MM.1S (cell line): ENCODE measurements at regions not wholly inside any gene's neighbourhood (a gene's known extent, or its start where the extent isn't known, plus 50 kb on each side); places are given as distances from the start of the nearest gene placed in this dataset.
"Not testable (repeated sequence)": the region's sequence is repeated elsewhere in the genome, so short reads cannot be mapped to it uniquely, and the experiment has no call there.

Experiments used
- EZH2 ChIP-seq: fragments of 300-600 bp; sonication (generic); optimal IDR thresholded peaks from 2 replicates; pipeline ENCODE3; 2017; ENCODE audit warnings: low read depth, mild to moderate bottlenecking, antibody characterized with exemption, low read length, mixed read lengths
- EZH2phosphoT487 ChIP-seq: fragments of 300-600 bp; sonication (generic); IDR thresholded peaks from 2 replicates; pipeline ENCODE4 v1.6.1; 2018; ENCODE audit warnings: antibody characterized with exemption, low read length
- TF ChIP-seq, protein P1 (sequence below): fragments of 300-600 bp; sonication (generic); IDR thresholded peaks from 2 replicates; pipeline ENCODE4 v1.5.1; 2016; ENCODE audit warnings: antibody characterized with exemption, low read length, mixed read lengths

DNA sequence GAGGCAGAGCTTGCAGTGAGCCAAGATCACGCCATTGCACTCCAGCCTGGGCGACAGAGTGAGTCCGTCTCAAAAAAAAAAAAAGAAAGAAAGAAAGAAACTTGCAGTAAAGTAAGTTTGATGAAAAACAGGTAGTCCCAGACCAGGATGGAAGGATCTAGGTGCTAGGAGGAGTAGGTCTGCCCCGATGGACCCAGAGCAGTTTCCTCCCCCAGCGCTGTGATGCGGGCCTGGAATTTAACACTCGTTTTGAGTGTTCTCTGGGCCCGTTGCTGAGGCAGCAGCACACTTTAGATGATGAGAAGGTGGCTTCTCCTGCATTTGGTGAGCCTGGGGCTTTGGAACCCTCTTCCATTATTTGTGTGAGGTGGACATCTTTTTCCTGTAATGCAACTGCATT, 80.2 kb downstream of the LIMS4 start:
- TF ChIP-seq, protein P1, sequence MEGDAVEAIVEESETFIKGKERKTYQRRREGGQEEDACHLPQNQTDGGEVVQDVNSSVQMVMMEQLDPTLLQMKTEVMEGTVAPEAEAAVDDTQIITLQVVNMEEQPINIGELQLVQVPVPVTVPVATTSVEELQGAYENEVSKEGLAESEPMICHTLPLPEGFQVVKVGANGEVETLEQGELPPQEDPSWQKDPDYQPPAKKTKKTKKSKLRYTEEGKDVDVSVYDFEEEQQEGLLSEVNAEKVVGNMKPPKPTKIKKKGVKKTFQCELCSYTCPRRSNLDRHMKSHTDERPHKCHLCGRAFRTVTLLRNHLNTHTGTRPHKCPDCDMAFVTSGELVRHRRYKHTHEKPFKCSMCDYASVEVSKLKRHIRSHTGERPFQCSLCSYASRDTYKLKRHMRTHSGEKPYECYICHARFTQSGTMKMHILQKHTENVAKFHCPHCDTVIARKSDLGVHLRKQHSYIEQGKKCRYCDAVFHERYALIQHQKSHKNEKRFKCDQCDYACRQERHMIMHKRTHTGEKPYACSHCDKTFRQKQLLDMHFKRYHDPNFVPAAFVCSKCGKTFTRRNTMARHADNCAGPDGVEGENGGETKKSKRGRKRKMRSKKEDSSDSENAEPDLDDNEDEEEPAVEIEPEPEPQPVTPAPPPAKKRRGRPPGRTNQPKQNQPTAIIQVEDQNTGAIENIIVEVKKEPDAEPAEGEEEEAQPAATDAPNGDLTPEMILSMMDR, result not testable (repeated sequence)
- not testable (repeated sequence) for TF ChIP-seq EZH2, EZH2phosphoT487
